ENCODE measurements at regions not wholly inside any gene's neighbourhood (a gene's known extent, or its start where the extent isn't known, plus 50 kb on each side); places are given as distances from the start of the nearest gene placed in this dataset.
"Not testable (repeated sequence)": the region's sequence is repeated elsewhere in the genome, so short reads cannot be mapped to it uniquely, and the experiment has no call there.

GRCh38 chr11:67820081-67820480, 145.7 kb upstream of the ALDH3B2 start:
- DNase-seq, result no peak
- no peaks in the 10 kb centered on the region for H3K9me3 ChIP-seq
- 46% methylated on average over 8 of the region's 9 CpGs for WGBS (ENCODE audit: insufficient coverage, low coverage, low lambda C conversion rate, missing lambda C conversion rate)
- intact Hi-C loops (cut with DNase I), result no loop called here
- no peak overlapping the region for H3K27ac ChIP-seq
- no peaks in the 10 kb centered on the region for H3K36me3 ChIP-seq
- TF ChIP-seq POLR2A (IDR thresholded peaks at IDR 0.05) (no peak), CTCF (IDR thresholded peaks at IDR 0.05) (no peak)
- no peak overlapping the region for H3K4me3 ChIP-seq
- ATAC-seq, result no peak
- H3K4me1 ChIP-seq, result no peaks in the 10 kb centered on the region
- H3K27me3 ChIP-seq, result no peaks in the 10 kb centered on the region

GRCh38 chr11:67817558-67817957, 143.1 kb upstream of the ALDH3B2 start:
- H3K4me1 ChIP-seq; H3K27me3 ChIP-seq; DNase-seq; H3K4me3 ChIP-seq; H3K36me3 ChIP-seq; H3K9me3 ChIP-seq; ATAC-seq; H3K27ac ChIP-seq; intact Hi-C loops (cut with DNase I): not testable (repeated sequence)
- WGBS (ENCODE audit: insufficient coverage, low coverage, low lambda C conversion rate, missing lambda C conversion rate), result 62% methylated on average over 4 of the region's 21 CpGs

- DNase-seq; H3K4me1 ChIP-seq; H3K27ac ChIP-seq; H3K36me3 ChIP-seq; H3K9me3 ChIP-seq; ATAC-seq; H3K27me3 ChIP-seq; H3K4me3 ChIP-seq; intact Hi-C loops (cut with DNase I): not testable (repeated sequence)
- 77% methylated on average over 1 of the region's 2 CpGs for WGBS (ENCODE audit: insufficient coverage, low coverage, low lambda C conversion rate, missing lambda C conversion rate)
Observed at GRCh38 chr11:67809301-67809700, 134.9 kb upstream of the ALDH3B2 start.

- intact Hi-C loops (cut with DNase I); H3K36me3 ChIP-seq; DNase-seq; ATAC-seq; H3K4me1 ChIP-seq; H3K27me3 ChIP-seq; H3K27ac ChIP-seq; H3K4me3 ChIP-seq; H3K9me3 ChIP-seq: not testable (repeated sequence)
- 91% methylated on average over 5 of the region's 14 CpGs for WGBS (ENCODE audit: insufficient coverage, low coverage, low lambda C conversion rate, missing lambda C conversion rate)
Observed at GRCh38 chr11:67807896-67808295, 133.5 kb upstream of the ALDH3B2 start.

GRCh38 chr11:67806728-67807235, 132.4 kb upstream of the ALDH3B2 start:
- H3K27me3 ChIP-seq; H3K4me1 ChIP-seq; H3K4me3 ChIP-seq; H3K9me3 ChIP-seq; H3K36me3 ChIP-seq; DNase-seq; H3K27ac ChIP-seq; ATAC-seq; intact Hi-C loops (cut with DNase I): not testable (repeated sequence)
- WGBS (ENCODE audit: insufficient coverage, low coverage, low lambda C conversion rate, missing lambda C conversion rate), result 37% methylated on average over 8 of the region's 8 CpGs

GRCh38 chr11:67806183-67806582, 131.8 kb upstream of the ALDH3B2 start:
- H3K9me3 ChIP-seq; intact Hi-C loops (cut with DNase I); DNase-seq: not testable (repeated sequence)

GRCh38 chr11:67805253-67806126, 131.1 kb upstream of the ALDH3B2 start:
- DNase-seq, result peak; percentile 99 to 100 (median 100)
- H3K27ac ChIP-seq, result peak overlapping the region in 1 of 3 donors; percentile 40
- H3K4me1 ChIP-seq; H3K27me3 ChIP-seq; H3K9me3 ChIP-seq; H3K36me3 ChIP-seq; intact Hi-C loops (cut with DNase I): not testable (repeated sequence)
- peak overlapping the region; percentile 63 to 73 (median 64) for H3K4me3 ChIP-seq
- 2% methylated on average over 38 of the region's 66 CpGs for WGBS (ENCODE audit: insufficient coverage, low coverage, low lambda C conversion rate, missing lambda C conversion rate)
- ATAC-seq, result peak; percentile 100

More at GRCh38 chr11:67806183-67806582, 131.8 kb upstream of the ALDH3B2 start:
- not testable (repeated sequence) for H3K36me3 ChIP-seq, ATAC-seq, H3K27me3 ChIP-seq, H3K27ac ChIP-seq, H3K4me1 ChIP-seq
- H3K4me3 ChIP-seq, result peak overlapping the region; percentile 35 to 61 (median 43)
- 5% methylated on average over 9 of the region's 26 CpGs for WGBS (ENCODE audit: insufficient coverage, low coverage, low lambda C conversion rate, missing lambda C conversion rate)

- DNase-seq; H3K27ac ChIP-seq; H3K9me3 ChIP-seq; H3K27me3 ChIP-seq; intact Hi-C loops (cut with DNase I); H3K36me3 ChIP-seq; H3K4me1 ChIP-seq: not testable (repeated sequence)
- peak in 1 of 4 donors; percentile 8 for ATAC-seq
- peak overlapping the region; percentile 63 to 73 (median 64) for H3K4me3 ChIP-seq
- WGBS (ENCODE audit: insufficient coverage, low coverage, low lambda C conversion rate, missing lambda C conversion rate), result 60% methylated on average over 1 of the region's 47 CpGs
Observed at GRCh38 chr11:67804435-67805252, 130.2 kb upstream of the ALDH3B2 start.

GRCh38 chr11:67803519-67803918, 129.1 kb upstream of the ALDH3B2 start:
- WGBS (ENCODE audit: insufficient coverage, low coverage, low lambda C conversion rate, missing lambda C conversion rate), result 43% methylated on average over 2 of the region's 4 CpGs
- H3K36me3 ChIP-seq; H3K9me3 ChIP-seq; H3K4me1 ChIP-seq; H3K27ac ChIP-seq; H3K4me3 ChIP-seq; DNase-seq; intact Hi-C loops (cut with DNase I); H3K27me3 ChIP-seq; ATAC-seq: not testable (repeated sequence)

GRCh38 chr11:67803055-67803454, 128.6 kb upstream of the ALDH3B2 start:
- H3K27ac ChIP-seq; H3K9me3 ChIP-seq; ATAC-seq; H3K4me1 ChIP-seq; H3K4me3 ChIP-seq; H3K36me3 ChIP-seq; H3K27me3 ChIP-seq; intact Hi-C loops (cut with DNase I); DNase-seq: not testable (repeated sequence)
- 63% methylated on average over 4 of the region's 7 CpGs for WGBS (ENCODE audit: insufficient coverage, low coverage, low lambda C conversion rate, missing lambda C conversion rate)

All from right lobe of liver (tissue), 6 donors.